Left lobe of liver (tissue), 2 donors: ENCODE measurements at regions not wholly inside any gene's neighbourhood (a gene's known extent, or its start where the extent isn't known, plus 50 kb on each side); places are given as distances from the start of the nearest gene placed in this dataset.

ENCODE experiments used
- ATAC-seq: fragments of 200-7000 bp; cut with Tn5 transposase; one replicate; pipeline ENCODE4 v1.9.1; 2020; ENCODE audit warnings: mild to moderate bottlenecking, moderate library complexity
- DNase-seq: peaks from one replicate; pipeline ENCODE4 v3.0.0-alpha.2; 2020; ENCODE audit warnings: low spot score
- donor health status: DM: no; HTN: no; CAD: no; lungs with moderate emphysema.
- donor health status: DM: no; HTN: yes; CAD: no.

DNA sequence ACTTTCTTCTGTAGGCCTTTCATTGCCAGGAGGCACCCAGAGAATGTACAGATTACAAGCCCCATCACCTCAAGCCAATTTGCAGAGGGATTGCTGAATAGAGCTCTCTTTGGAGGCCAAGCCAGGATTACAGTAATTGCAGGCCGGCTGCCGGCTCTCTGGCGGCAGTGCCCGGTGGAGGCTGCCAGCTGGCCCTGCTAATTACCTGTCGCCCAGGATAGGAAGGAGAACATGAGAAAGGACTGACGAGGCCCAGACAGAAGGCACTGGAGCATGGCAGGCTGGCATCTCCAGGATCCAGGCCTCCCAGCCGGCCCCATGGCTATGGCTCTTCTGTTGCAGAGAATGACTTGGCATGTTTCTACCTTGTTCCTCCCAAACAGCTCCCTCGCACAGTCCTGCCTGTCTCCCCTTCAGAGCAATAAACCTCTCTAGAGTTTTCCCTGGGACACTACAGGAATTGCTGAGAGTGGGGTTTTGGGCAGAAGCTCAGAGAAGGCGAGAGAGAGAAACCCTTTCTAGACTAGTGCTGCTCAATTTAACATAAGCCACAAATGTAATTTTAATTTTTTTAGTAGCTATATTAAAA is 273.6 kb upstream of the PROK2 start:
- peak; percentile 94 for ATAC-seq
- DNase-seq, result peak; percentile 82

DNA sequence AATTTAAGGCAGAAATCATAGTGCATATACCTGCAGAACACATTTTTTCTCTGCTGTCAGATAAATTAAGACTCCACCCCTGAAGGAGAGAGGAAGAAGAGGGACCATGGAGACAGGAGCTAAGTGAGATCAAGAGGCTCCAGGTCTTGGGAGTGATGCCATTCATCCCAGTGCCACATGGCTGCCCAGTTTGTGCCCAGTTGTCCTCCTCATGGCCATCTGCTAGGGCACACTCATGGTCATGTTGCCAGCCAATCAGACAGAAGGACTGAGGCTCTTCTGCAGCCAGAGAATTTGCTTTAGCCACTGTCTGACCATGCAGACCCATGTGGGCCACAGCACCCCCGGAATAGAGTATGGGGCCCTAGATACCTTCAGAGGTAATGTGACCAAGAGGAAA is 270.5 kb upstream of the PROK2 start:
- DNase-seq (no peak), ATAC-seq (no peak)

DNA sequence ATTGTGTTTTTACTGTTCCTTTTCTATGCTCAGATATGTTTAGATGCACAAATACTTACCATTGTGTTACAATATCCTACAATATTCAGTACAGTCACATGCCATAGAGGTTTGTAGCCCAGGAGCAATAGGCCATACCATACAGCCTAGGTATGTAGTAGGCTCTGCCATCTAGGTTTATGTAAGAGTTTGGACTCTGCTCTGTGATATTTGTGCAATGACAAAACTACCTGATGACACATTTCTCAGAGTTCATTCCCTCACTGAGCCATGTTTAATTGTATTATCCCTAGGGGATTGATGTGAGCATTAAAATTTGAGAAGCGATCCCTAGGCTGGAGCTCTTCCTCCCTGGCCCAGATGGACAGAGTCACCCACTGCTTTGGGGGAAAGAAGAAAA is 270.0 kb upstream of the PROK2 start:
- DNase-seq (no peak), ATAC-seq (peak; percentile 77)

DNA sequence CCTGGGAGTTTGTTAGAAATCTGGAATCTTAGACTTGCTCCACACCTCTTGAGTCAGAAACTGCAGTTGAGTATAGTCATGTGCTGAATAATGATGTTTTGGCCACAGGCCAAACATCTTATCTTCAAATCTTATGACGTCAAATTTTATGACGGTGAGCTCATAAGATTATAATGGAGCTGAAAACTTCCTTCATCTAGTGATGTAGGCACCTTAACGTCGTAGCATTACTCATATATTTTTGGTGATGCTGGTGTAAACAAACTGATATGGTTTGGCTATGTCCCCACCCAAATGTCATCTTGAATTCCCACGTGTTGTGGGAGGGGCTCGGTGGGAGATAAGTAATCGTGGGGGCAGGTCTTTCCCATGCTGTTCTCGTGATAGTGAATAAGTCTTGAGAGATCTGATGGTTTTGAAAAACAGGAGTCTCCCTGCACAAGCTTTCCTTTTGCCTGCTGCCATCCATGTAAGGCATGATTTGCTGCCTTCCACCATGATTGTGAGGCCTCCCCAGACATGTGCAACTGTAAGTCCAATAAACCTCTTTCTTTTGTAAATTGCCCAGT is 268.0 kb upstream of the PROK2 start:
- DNase-seq, result no peak
- ATAC-seq, result no peak

DNA sequence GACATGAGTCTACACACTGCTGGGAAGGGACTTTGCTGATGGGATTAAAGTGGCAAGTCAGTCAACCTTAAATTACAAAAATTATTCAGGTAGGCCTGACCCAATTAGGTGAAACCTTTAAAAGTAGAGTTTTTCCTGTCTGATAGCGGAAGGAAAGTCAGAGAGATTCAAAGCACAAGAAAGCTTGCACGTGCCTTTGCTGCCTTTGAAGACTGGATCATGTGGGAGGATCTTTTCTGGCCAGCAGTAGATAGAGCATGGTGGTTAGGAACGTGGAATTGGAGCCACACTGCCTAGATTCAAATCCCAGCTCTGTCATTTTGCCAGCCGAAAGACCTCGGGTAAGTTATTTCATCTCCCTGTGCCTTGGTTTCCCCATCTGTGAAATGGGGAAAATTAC is 265.8 kb upstream of the PROK2 start:
- DNase-seq (no peak), ATAC-seq (no peak)

DNA sequence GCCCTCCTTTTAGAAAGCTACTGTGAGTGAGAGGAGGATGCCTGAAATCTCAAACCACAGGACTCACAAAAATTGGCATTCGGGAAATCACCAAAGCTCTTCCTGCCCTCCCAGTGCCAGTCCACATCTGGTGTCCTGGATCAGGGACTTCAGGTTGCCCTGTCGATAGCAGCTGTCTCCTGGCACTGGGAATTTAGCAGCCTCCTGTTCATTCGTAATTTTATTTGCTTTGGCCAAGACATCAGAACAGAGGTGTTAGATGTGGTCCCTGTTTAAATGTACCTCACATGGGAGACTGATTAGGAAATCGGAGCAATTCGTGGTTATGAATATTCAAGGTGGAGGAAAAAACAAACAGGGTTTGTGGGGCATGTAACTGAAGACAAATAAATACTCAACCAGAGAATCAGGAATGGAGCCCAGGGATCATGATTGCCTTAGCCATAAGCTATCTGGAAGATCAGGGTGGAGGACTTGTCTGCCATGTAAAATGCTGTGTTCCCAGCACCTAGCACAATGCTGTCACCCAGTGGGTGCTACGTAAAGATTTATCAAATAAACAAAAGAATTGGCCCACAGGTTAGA is 265.2 kb upstream of the PROK2 start:
- DNase-seq (no peak), ATAC-seq (peak; percentile 63)

DNA sequence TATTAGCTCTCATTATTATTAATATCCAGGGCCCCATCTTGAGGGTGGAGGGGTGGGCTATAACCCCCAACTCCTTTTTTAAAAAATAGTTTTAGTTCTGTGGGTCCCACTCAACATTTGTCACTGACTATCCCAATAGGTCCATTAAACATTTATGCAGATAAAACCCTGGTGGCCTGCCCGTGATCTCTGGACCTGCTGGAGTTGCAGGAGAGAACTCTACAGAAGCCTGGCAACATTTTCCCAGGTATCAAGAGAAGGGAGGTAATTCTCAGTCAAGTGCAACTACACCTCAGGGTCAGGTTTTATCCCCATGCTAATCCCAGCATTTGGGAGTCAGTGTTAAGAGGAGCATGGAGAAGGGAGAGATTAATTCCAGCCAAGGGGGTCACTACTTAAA is 264.4 kb upstream of the PROK2 start:
- DNase-seq, result no peak
- ATAC-seq, result peak; percentile 71

DNA sequence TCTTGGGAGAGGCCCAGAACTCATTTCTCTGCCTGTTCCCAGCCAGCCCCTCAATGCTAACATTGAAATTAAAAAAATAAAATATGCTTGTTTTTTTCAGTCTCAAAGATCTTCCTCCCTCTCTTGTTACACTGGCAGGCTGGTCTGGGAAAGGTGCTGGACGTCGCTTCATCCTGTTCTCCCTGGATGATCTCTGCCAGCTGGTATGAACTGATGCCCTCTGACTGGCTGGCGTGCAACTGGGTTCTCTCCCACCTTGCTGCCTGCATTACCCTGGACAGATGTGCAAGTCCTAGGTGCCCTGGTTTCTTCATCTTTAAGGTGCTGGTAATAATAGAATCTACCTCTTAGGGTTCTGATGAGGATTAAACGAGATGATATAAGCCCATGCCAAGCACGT is 263.9 kb upstream of the PROK2 start:
- peak; percentile 86 for ATAC-seq
- peak; percentile 56 for DNase-seq

DNA sequence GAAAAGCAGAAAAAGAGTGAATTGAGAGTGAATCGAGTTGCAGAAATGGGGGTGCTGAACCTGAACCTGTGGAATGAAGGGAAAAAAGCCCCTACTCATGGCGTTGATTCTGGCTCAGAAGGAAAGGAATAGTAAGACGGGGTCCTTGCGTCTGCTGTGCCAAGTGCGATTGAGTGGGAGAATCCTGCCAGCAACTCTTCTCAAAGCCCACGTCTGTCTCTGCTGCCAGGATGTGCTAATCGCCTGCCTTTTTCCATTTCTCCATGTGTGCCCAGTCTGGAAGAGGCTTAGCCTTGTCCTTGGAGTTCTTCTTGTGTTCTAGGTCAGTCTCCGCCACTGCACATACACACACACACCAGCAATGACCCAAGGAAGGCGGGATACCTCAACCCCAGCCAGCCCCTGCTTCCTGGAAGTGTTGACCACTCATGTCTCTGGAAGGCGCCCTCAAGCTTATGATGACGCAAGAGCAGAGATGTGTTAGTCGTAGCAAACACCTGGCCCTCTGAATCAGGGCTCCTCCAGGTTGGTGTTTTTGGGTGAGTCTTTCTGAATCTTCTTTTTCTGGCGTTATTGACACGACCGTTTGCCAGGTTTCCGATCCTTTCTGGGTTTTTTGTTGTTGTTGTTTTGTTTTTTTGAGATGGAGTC is 262.4 kb upstream of the PROK2 start:
- ATAC-seq (no peak), DNase-seq (no peak)

DNA sequence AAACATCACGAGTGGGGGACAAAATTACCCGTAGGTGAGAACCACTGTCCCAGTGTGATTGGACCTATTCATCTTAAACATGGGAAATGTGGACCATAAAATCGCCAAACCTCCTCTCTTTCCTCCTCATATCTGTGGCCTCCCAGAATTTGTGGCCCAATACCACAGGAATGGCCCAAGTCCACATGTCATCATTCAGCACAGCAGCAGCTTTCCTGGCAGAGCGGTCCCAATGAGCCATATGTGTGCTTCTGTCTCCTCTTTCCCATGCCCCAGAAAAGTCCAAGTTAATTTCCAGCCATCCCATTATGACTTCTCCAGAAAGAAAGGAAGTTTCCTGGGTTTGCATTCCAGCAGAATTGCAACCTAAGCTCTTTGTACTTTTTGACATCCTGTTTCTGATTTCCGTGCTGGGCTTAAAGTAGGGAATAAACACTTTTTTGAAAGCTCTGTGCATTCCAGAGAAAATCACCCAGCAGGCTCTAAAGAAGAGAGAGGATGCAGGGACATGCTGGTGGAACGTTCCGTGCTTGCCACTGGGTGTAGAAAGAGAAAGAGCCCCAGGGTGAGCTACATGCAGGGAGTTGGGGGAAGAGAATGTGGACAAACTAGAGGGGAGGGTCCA is 259.4 kb upstream of the PROK2 start:
- no peak for ATAC-seq

DNA sequence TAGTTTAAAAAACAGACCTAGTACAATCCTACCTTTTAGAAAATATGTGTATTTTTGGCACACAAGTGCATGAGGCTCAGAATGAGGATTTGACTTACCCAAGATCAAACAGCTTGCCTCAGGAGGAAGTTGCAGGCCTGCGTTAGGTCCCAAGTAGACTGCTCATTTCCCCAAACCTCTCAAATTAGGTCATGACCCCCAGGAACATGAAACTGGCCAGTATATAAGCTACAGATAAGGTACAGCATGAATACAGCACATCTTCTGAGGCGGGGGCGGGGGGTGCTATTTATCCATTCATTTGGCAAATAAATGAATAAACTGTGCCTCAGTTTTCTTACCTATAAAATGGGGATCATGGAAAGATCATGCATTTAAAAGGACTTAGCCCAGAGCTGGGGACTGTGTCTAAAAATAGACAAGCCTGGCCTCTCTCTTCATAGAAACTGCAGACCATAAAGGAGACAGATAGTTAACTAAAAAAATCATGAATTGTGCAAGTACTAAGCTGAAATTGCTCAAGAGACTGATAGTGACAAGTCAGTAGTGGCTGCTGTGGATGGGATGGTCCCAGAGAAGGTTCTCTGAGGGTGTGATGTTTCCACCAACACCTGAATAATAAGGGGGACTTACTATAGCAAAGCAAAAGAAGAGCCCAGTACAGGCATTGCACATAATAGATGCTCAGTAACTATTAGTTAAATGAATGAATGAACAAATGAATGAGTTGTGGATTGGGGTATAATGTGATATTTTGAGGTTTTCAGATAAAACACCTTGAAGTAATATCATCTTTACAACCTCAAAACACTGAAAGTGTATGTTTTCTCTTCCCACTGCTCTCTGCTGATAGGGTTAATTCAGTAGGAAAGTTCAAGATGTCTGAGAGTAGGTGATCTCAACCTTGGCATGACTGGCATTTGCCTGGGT is 258.5 kb upstream of the PROK2 start:
- ATAC-seq (no peak), DNase-seq (no peak)

More for the DNA sequence above, 259.4 kb upstream of the PROK2 start:
- no peak for DNase-seq

DNA sequence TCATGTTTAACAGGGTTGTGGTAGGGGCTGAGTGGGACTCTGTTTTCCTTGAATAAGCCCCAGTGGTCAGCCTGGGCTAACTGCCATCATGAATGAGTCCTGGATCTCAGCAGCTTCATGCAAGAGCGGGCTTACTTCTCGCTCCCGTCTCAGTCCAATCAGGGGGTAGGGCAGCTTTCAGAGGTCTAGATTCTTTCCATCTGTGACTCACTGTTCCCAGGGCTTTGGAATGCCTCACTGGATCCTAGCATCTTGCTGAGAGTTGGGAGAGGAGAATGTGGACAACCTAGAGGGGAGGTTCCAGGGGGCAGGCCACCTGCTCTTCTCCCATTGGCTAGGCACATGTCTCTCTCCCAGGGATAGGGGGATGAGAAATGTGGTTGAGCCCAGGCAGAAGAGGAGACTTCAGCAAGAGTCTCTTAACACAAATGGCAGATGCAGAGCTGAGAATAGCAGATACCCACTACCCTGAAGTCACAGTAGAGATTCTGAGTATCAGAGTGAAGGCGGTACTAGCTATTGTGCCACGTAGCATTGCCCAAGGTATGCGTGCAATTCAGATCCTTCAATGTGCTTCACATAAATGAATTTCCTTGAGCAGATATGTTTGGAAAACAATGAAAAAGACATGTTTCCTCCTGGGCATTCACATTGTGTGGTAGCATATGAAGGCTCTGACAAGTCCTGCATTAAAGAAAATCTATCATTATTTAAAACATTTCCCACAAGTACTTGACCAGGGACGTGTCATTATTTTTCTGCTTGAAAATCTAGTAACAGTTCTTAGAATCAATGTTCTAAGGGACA is 257.7 kb upstream of the PROK2 start:
- ATAC-seq, result no peak

DNA sequence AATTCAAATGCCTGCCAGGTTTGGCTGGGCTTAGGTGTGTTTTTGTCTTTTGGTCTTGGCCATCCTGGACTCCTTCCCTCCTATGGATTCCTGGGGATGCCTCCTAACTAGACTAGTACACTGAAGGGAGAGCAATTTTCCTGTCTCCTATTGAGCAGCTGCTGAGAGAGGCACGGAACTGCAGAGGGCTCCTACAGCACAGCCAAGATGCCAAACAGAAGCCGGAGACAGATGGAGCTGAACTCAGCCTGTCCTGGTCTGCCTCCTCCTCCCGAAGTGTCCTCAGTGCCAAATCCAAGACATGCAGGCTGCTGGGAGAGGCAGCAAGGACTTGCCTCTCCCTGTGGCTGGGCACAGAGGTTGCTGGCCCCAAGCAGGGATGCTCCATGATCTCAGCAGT is 256.6 kb upstream of the PROK2 start:
- DNase-seq (no peak), ATAC-seq (no peak)

More for the DNA sequence above, 257.7 kb upstream of the PROK2 start:
- no peak for DNase-seq

DNA sequence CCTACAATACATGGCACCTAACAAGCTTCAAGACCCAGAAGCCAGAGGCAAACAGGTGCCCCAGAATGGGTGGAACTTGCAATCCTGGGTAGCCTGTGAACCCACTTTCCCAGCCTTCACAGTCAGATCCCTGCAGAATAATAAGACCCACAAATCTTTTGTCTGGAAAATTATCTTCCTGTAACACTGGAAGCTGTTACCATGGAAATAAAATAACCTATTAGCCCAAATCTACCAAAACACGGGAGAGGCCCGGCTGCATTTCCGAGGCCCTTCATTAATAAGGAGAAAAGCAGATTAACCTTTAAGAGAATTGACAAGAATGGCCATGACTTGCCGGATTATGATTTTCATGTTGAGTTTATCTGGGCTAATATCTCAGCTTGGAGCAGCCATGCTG is 256.1 kb upstream of the PROK2 start:
- DNase-seq (no peak), ATAC-seq (no peak)

DNA sequence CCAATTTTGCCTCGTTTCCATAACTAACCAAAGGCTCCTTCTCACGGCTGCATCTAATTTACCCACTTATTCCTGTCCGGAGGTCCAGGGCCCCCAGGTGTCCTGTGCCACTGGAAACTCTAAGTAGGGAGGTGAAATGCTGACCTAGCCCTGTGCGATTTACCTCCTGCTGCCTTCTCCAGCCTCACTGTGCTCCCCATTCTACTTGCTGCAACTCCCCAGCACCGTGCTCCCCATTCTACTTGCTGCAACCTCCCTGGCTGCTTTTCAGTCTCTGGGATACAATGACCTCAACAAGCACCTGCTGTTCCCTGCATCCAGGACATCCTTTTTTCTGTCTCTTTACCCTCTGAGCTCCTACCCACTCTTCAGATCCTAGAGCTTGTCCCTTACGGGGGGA is 254.7 kb upstream of the PROK2 start:
- DNase-seq (no peak), ATAC-seq (no peak)

DNA sequence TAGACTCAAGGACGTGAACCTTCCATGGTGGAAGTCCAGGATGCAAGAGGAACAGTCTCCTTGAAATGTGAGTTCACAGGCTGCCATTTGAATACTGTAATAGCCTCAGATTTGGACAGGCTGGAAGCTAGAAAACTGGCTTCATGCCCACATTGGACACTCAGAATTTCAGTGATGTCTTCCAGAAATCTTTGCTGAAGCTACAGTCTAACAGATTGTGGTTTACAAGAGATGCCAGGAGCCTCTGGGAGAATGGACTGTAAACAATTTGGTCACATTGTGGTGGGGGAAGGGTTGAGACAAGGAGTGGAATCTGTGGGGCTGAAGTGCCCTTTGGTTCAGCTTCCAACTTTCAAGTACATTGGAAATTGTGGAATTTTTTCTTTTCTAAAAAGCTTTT is 252.0 kb upstream of the PROK2 start:
- ATAC-seq (no peak), DNase-seq (no peak)

DNA sequence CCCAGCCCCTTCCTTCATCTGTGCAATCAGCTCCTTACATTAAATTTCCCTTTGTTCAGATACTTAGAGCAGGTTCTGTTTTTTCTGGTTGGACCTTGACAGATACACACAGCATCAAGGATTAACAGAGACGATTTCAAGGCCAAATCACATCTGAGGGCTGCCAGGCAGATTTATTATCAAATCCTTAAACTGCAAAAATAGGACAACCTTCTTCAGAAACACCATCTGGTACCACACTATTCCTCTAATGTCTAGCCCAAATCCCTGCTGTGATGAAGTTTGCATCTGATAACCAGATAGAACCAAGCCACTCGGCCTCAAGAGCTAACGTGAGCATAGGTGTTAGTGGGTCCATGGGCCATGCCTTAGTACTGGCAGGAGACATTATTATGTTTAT is 250.7 kb upstream of the PROK2 start:
- ATAC-seq (no peak), DNase-seq (no peak)

DNA sequence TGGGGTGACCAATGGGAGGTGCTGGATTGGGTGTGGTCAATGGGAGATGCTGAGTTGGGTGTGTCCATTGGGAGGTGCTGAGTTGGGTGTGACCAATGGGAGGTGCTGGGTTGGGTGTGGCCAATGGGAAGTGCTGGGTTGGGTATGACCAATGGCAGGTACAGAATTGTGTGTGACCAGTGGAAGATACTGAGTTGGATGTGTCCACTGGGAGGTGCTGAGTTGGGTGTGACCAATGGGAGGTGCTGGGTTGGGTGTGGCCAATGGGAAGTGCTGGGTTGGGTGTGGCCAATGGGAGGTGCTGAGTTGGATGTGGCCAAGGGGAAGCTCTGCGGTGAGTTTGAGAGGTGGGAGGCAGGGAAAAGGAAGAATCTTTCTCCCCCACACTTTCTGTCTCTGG is 250.0 kb upstream of the PROK2 start:
- no peak for ATAC-seq
- no peak for DNase-seq

DNA sequence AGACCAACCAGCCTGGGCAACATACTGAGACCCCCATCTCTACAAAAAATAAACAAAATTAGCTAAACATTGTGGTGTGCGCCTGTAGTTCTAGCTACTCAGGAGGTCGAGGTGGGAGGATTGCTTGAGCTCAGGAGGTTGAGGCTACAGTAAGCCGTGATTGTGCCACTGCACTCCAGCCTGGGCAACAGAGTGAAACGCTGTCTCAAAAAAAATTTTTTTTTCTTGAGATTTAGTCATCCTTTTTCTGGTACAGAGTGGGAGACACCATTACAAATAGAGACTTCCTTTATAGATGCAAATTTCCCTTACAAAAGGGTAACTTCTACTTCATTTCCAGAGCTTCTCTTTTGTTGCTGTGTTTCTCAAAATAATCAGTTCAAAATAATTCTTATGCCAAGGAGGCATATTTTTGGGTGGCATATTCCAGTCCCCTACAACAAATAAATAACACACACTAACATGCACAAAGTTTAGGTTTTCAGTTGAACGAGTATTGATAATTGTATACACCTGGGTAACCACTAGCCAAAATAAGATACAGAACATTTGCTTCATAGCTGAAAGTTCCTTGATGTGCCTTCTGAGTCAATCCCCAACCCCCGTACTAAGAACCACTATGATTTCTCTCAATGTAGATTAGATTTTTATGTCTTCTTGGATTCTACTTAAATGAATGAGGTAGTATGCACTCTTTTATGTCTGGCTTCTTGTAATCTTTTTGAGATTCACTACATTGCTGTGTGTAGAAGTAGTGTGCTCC is 248.9 kb upstream of the PROK2 start:
- ATAC-seq (no peak), DNase-seq (no peak)
